Breast epithelium (tissue), 4 donors: ENCODE measurements at regions not wholly inside any gene's neighbourhood (a gene's known extent, or its start where the extent isn't known, plus 50 kb on each side); places are given as distances from the start of the nearest gene placed in this dataset.

Experiments used
- DNase-seq, 2 donors: peaks; one replicate each; pipeline ENCODE4 v3.0.0-alpha.2; 2019; ENCODE audit warnings: low spot score in 2 of 2
- H3K27ac ChIP-seq, 2 donors: fragments of 200-600 bp; sonication (generic) in 1 of 2; one replicate each; pipeline ENCODE4 v1.5.1; 2016 to 2019; ENCODE audit warnings: mild to moderate bottlenecking in 1 of 2
- H3K27me3 ChIP-seq, 2 donors: fragments of 200-600 bp; sonication (generic) in 1 of 2; one replicate each; pipeline versions ENCODE4 v1.5.1 to v1.6.0; 2017 to 2019; ENCODE audit warnings: control low read depth in 1 of 2, mild to moderate bottlenecking in 1 of 2
- H3K36me3 ChIP-seq: fragments of 200-600 bp; one replicate; pipeline ENCODE4 v1.5.1; 2019
- H3K4me1 ChIP-seq, 2 donors: fragments of 200-600 bp; sonication (generic); one replicate each; pipeline ENCODE4 v1.5.1; 2016 to 2019; ENCODE audit warnings: control low read depth in 1 of 2
- H3K4me3 ChIP-seq, 3 donors: fragments of 200-600 bp; sonication (generic); 1 replicate in 2 of 3; 2 replicates in 1 of 3; pipeline ENCODE4 v1.5.1; 2016 to 2019; ENCODE audit warnings: mild to moderate bottlenecking in 3 of 3, moderate library complexity in 2 of 3
- H3K9me3 ChIP-seq, 2 donors: fragments of 200-600 bp; sonication (generic) in 1 of 2; one replicate each; pipeline ENCODE4 v1.5.1; 2016 to 2019; ENCODE audit warnings: control low read depth in 1 of 2
- POLR2A ChIP-seq: fragments of 450-650 bp; IDR thresholded peaks from one replicate; pipeline ENCODE4 v1.6.1; 2016; ENCODE audit warnings: antibody characterized with exemption, mild to moderate bottlenecking, moderate library complexity
- POLR2AphosphoS5 ChIP-seq, 3 donors: sonication (generic); formaldehyde crosslinking; IDR thresholded peaks; one replicate each; pipeline ENCODE4 v1.6.1; 2017; ENCODE audit warnings: antibody characterized with exemption in 3 of 3
- intact Hi-C: fragments of 100-400 bp; cut with DNase I; formaldehyde crosslinking; loops from one replicate; pipeline ENCODE4 v1.15.1; 2023; ENCODE audit warnings: low total_unique reads
- TF ChIP-seq, protein P1 (sequence below), 3 donors: fragments of 450-650 bp; IDR thresholded peaks; one replicate each; pipeline ENCODE4 v1.5.1; 2016 to 2017; ENCODE audit warnings: antibody characterized with exemption in 3 of 3, mild to moderate bottlenecking in 3 of 3, moderate library complexity in 3 of 3

DNA sequence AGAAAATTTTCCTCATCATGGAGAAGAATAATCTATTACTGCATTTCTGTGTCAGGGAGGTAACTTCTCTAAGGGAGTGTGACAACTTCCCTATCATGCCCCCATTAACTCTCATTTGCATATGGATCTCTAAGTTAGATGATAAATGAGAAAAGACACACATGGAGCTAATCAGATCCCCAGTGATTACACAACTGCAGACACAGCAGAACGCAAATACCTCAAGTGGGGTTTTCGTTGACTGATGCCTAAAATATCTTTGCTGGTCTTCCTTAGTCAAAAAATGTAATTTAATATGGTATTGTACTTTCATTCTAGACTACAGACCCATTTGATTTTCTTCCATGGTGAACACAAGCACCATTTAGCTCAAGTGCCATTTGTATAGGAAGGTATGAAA, 630.5 kb downstream of the TBL1XR1 start:
- TF ChIP-seq, protein P1, sequence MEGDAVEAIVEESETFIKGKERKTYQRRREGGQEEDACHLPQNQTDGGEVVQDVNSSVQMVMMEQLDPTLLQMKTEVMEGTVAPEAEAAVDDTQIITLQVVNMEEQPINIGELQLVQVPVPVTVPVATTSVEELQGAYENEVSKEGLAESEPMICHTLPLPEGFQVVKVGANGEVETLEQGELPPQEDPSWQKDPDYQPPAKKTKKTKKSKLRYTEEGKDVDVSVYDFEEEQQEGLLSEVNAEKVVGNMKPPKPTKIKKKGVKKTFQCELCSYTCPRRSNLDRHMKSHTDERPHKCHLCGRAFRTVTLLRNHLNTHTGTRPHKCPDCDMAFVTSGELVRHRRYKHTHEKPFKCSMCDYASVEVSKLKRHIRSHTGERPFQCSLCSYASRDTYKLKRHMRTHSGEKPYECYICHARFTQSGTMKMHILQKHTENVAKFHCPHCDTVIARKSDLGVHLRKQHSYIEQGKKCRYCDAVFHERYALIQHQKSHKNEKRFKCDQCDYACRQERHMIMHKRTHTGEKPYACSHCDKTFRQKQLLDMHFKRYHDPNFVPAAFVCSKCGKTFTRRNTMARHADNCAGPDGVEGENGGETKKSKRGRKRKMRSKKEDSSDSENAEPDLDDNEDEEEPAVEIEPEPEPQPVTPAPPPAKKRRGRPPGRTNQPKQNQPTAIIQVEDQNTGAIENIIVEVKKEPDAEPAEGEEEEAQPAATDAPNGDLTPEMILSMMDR (IDR thresholded peaks at IDR 0.05), result no peak
- TF ChIP-seq POLR2AphosphoS5 (IDR thresholded peaks at IDR 0.05) (no peak), POLR2A (no peak)
- Histone ChIP-seq H3K9me3 (no peaks in the 10 kb centered on the region), H3K4me3 (no peak overlapping the region), H3K36me3 (no peaks in the 10 kb centered on the region), H3K27ac (no peak overlapping the region), H3K27me3 (no peaks in the 10 kb centered on the region), H3K4me1 (no peaks in the 10 kb centered on the region)
- no peak for DNase-seq
- intact Hi-C loops, result no loop called here

DNA sequence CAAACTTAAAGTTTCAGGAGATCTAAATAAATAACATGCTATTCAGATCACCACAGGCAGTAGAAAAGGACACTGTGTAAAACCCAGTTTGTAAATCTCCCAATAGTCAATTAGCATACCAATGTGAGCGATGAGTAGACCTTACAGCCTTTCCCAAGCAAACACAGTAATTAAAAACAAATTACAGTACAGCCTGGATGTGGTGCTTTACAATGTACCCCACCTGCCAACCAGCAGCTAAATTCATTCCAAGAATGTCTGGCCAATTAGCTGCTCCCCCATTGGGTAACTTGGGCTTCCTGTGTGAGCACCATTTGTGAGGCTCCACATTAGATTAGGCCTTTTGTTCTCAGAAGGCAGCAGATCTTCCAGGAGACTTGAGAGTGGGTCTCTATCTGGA, 635.0 kb downstream of the TBL1XR1 start:
- no peak for DNase-seq

DNA sequence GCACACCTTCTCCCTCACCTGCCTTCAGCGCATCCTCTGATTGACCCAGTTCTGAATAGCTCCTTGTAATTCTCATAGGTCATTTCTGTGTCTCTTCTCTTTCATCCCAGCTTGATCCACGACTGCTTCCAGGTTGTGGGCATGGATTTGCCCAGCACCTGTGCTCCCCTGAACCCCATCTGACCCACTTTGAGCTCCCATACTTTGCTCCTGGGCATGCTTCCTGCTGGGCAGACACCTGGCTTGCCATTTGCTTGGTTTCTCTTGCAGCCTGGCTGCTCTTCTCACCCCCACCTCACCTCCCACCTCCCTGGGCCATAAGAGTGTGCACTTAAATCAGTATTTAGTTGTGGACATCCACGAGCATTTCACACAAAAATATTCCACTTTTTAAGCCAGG, 635.5 kb downstream of the TBL1XR1 start:
- Histone ChIP-seq H3K27ac (no peak overlapping the region), H3K9me3 (no peaks in the 10 kb centered on the region), H3K4me1 (no peaks in the 10 kb centered on the region), H3K4me3 (no peak overlapping the region), H3K27me3 (no peaks in the 10 kb centered on the region), H3K36me3 (no peaks in the 10 kb centered on the region)
- DNase-seq, result no peak
- intact Hi-C loops, result no loop called here
- TF ChIP-seq POLR2AphosphoS5 (IDR thresholded peaks at IDR 0.05) (no peak), POLR2A (no peak)
- TF ChIP-seq, protein P1 (IDR thresholded peaks at IDR 0.05), result no peak

More for the DNA sequence above, 635.0 kb downstream of the TBL1XR1 start:
- H3K4me1 ChIP-seq, result no peaks in the 10 kb centered on the region
- H3K9me3 ChIP-seq, result no peaks in the 10 kb centered on the region
- intact Hi-C loops, result no loop called here
- TF ChIP-seq, protein P1 (IDR thresholded peaks at IDR 0.05), result no peak
- TF ChIP-seq POLR2AphosphoS5 (IDR thresholded peaks at IDR 0.05) (no peak), POLR2A (no peak)
- no peak overlapping the region for H3K4me3 ChIP-seq
- H3K27ac ChIP-seq, result no peak overlapping the region
- H3K27me3 ChIP-seq, result no peaks in the 10 kb centered on the region
- no peaks in the 10 kb centered on the region for H3K36me3 ChIP-seq

GRCh38 chr3:176554791-176555654, 642.3 kb downstream of the TBL1XR1 start:
- no peaks in the 10 kb centered on the region for H3K27me3 ChIP-seq
- no peak overlapping the region for H3K4me3 ChIP-seq
- H3K9me3 ChIP-seq, result no peaks in the 10 kb centered on the region
- no peaks in the 10 kb centered on the region for H3K4me1 ChIP-seq
- TF ChIP-seq POLR2A (no peak), POLR2AphosphoS5 (IDR thresholded peaks at IDR 0.05) (no peak)
- TF ChIP-seq, protein P1 (IDR thresholded peaks at IDR 0.05), result no peak
- intact Hi-C loops, result no loop called here
- no peak overlapping the region for H3K27ac ChIP-seq
- no peak for DNase-seq
- H3K36me3 ChIP-seq, result no peaks in the 10 kb centered on the region

DNA sequence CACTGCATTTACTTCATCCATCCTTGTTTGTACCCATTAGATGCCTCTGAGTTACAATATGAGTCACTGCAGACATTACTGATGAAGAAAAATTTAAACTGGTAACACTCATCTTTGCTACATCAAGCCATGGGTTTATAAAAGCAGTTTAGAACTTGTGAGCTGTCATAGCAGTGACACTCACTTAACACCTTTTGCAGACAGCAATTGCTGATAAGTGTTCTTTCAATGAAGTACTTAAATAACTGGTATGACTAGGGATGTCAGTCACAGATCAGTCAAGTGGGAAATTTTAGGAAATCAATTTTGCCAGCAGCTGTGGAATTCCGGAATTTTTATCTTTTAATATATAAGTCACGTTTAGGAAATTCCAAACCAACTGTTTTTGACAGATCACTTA, 643.0 kb downstream of the TBL1XR1 start:
- DNase-seq, result no peak
- H3K27ac ChIP-seq, result no peak overlapping the region
- H3K4me3 ChIP-seq, result no peak overlapping the region
- no peaks in the 10 kb centered on the region for H3K4me1 ChIP-seq
- no peaks in the 10 kb centered on the region for H3K36me3 ChIP-seq
- H3K9me3 ChIP-seq, result no peaks in the 10 kb centered on the region
- no peaks in the 10 kb centered on the region for H3K27me3 ChIP-seq
- no peak for TF ChIP-seq POLR2A
- TF ChIP-seq POLR2AphosphoS5 (IDR thresholded peaks at IDR 0.05), result no peak
- TF ChIP-seq, protein P1 (IDR thresholded peaks at IDR 0.05), result no peak
- intact Hi-C loops, result no loop called here
